IPS DF 4.7 (cell line): ENCODE measurements at regions not wholly inside any gene's neighbourhood (a gene's known extent, or its start where the extent isn't known, plus 50 kb on each side); places are given as distances from the start of the nearest gene placed in this dataset.

Experiments used
- DNase-seq: peaks from one replicate; pipeline ENCODE4 v3.0.0-alpha.2; 2013; ENCODE audit warnings: low spot score; ENCODE audit errors: extremely low read depth

- DNase-seq: no peak
These were observed 148.3 kb upstream of the RPS6KA2 start for GRCh38 chr6:166775180-166775922.

- no peak for DNase-seq
These were observed 147.7 kb upstream of the RPS6KA2 start for GRCh38 chr6:166774770-166775169.

- DNase-seq: no peak
These were observed 147.2 kb upstream of the RPS6KA2 start for GRCh38 chr6:166774292-166774691.

- no peak for DNase-seq
These were observed 145.5 kb upstream of the RPS6KA2 start for GRCh38 chr6:166772518-166772917.

- DNase-seq: no peak
These were observed 144.7 kb upstream of the RPS6KA2 start for GRCh38 chr6:166771701-166772100.

GRCh38 chr6:166770216-166771116, 143.4 kb upstream of the RPS6KA2 start:
- no peak for DNase-seq

GRCh38 chr6:166769648-166770047, 142.6 kb upstream of the RPS6KA2 start:
- no peak for DNase-seq

- DNase-seq: no peak
These were observed 141.7 kb upstream of the RPS6KA2 start for GRCh38 chr6:166768761-166769160.

GRCh38 chr6:166767230-166767629, 140.2 kb upstream of the RPS6KA2 start:
- no peak for DNase-seq

GRCh38 chr6:166766769-166767168, 139.7 kb upstream of the RPS6KA2 start:
- DNase-seq: no peak

- no peak for DNase-seq
These were observed 138.1 kb upstream of the RPS6KA2 start for GRCh38 chr6:166765234-166765541.

- no peak for DNase-seq
These were observed 137.6 kb upstream of the RPS6KA2 start for GRCh38 chr6:166764473-166765233.

- no peak for DNase-seq
These were observed 136.8 kb upstream of the RPS6KA2 start for GRCh38 chr6:166763606-166764472.

- no peak for DNase-seq
These were observed 134.8 kb upstream of the RPS6KA2 start for GRCh38 chr6:166761801-166762200.

GRCh38 chr6:166760288-166760687, 133.2 kb upstream of the RPS6KA2 start:
- no peak for DNase-seq

GRCh38 chr6:166758136-166758704, 131.2 kb upstream of the RPS6KA2 start:
- DNase-seq: no peak

GRCh38 chr6:166757232-166758135, 130.4 kb upstream of the RPS6KA2 start:
- no peak for DNase-seq

- DNase-seq: no peak
These were observed 127.4 kb upstream of the RPS6KA2 start for GRCh38 chr6:166754218-166755030.
